PC-9 (cell line): ENCODE measurements at regions not wholly inside any gene's neighbourhood (a gene's known extent, or its start where the extent isn't known, plus 50 kb on each side); places are given as distances from the start of the nearest gene placed in this dataset.

Experiments
- BruUV-seq: library from RNA; stranded (reverse); fragments of 400-500 nt; replicated peaks from 2 replicates; lab custom pipeline; 2021; lab: Mats Ljungman, UMichigan
- CTCF ChIA-PET: fragments of 300-600 bp; sonication (Branson Sonifier 250); formaldehyde crosslinking; loops from one replicate; lab custom pipeline; 2022; ENCODE audit warnings: antibody characterized with exemption; lab: Charles Lee
- POLR2A ChIA-PET: fragments of 300-600 bp; sonication (Branson Sonifier 250); formaldehyde crosslinking; loops from one replicate; lab custom pipeline; 2022; ENCODE audit warnings: antibody characterized with exemption; ENCODE audit not compliant: unreplicated experiment; lab: Charles Lee
- DNase-seq, 2 experiments: peaks; one replicate each; pipeline versions ENCODE4 v3.0.0 to v3.0.0-alpha.2; 2015 to 2022; ENCODE audit warnings: mixed read lengths in 1 of 2
- H2AFZ ChIP-seq: fragments of 200-600 bp; sonication (generic); 2 replicates; pipeline ENCODE4 v1.8.1; 2017; ENCODE audit warnings: antibody characterized with exemption
- H3F3A ChIP-seq: fragments of 200-600 bp; sonication (generic); 2 replicates; pipeline ENCODE4 v1.8.1; 2017; ENCODE audit warnings: antibody characterized with exemption, mild to moderate bottlenecking, low read depth; ENCODE audit not compliant: insufficient read depth
- H3K27ac ChIP-seq: fragments of 200-600 bp; sonication (generic); 2 replicates; pipeline ENCODE4 v1.6.1; 2016; ENCODE audit warnings: mixed run types
- H3K27me3 ChIP-seq: fragments of 200-600 bp; sonication (generic); 2 replicates; pipeline ENCODE4 v1.6.1; 2016; ENCODE audit warnings: low read depth, mixed run types; ENCODE audit not compliant: insufficient read depth
- H3K36me3 ChIP-seq: fragments of 200-600 bp; sonication (generic); 2 replicates; pipeline ENCODE4 v1.6.1; 2016; ENCODE audit warnings: low read depth, mixed run types
- H3K4me1 ChIP-seq: fragments of 200-600 bp; sonication (generic); replicated peaks from 2 replicates; pipeline ENCODE4 v1.6.1; 2016; ENCODE audit warnings: mixed run types; ENCODE audit not compliant: insufficient read depth
- H3K4me2 ChIP-seq: fragments of 200-600 bp; sonication (generic); 2 replicates; pipeline ENCODE4 v1.6.1; 2017; ENCODE audit warnings: mixed run types
- H3K4me3 ChIP-seq: fragments of 200-600 bp; sonication (generic); 2 replicates; pipeline ENCODE4 v1.6.1; 2016; ENCODE audit warnings: mixed run types
- H3K79me2 ChIP-seq: fragments of 200-600 bp; sonication (generic); 2 replicates; pipeline ENCODE4 v1.6.1; 2017; ENCODE audit warnings: low read depth, mixed run types
- H3K9me2 ChIP-seq: fragments of 200-600 bp; sonication (generic); 2 replicates; pipeline ENCODE4 v1.8.1; 2017; ENCODE audit warnings: mild to moderate bottlenecking; ENCODE audit not compliant: insufficient read depth
- H3K9me3 ChIP-seq: fragments of 200-600 bp; sonication (generic); 2 replicates; pipeline ENCODE4 v1.8.1; 2016; ENCODE audit warnings: low read depth; ENCODE audit not compliant: insufficient read depth
- H4K20me1 ChIP-seq: fragments of 200-600 bp; sonication (generic); 2 replicates; pipeline ENCODE4 v1.8.1; 2017; ENCODE audit not compliant: insufficient read depth
- EZH2 ChIP-seq: fragments of 200-600 bp; sonication (generic); IDR thresholded peaks from 2 replicates; pipeline ENCODE4 v1.8.0; 2017; ENCODE audit warnings: antibody characterized with exemption, low read depth
- intact Hi-C: fragments of 100-400 bp; cut with micrococcal nuclease; formaldehyde crosslinking; loops from one replicate; pipeline ENCODE4 v1.10.0; 2022; ENCODE audit not compliant: unreplicated experiment
- TF ChIP-seq, protein P1 (sequence below): fragments of 200-600 bp; sonication (generic); conservative IDR thresholded peaks from 2 replicates; pipeline ENCODE4 v1.6.1; 2017; ENCODE audit warnings: mixed run types, antibody characterized with exemption, mild to moderate bottlenecking, moderate library complexity

DNA sequence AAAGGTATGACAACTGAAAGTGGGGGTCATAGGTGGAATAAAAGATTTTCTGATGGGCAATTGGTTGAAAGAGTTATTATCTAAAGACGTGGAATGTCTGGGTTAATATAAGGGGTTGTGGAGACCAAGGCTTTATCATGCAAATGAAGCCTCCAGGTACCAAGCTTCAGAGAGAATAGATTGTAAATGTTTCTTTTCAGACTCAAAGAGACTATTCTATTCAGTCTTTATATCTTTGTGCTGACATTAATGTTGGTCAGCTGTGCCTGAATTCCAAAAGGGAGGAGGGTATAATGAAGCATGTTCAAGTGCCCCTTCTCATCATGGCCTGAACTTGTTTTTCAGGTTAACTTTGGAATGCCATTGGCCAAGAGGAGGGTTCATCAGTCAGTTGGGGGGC is 145.3 kb downstream of the SETD4 start:
- Histone ChIP-seq H3K9me2 (no peaks in the 10 kb centered on the region), H3K9me3 (no peaks in the 10 kb centered on the region), H3K4me2 (no peak overlapping the region), H2AFZ (no peak overlapping the region), H3F3A (no peaks in the 10 kb centered on the region), H3K79me2 (no peaks in the 10 kb centered on the region), H3K36me3 (no peaks in the 10 kb centered on the region), H3K4me3 (no peak overlapping the region), H3K27ac (no peak overlapping the region), H3K27me3 (no peaks in the 10 kb centered on the region), H4K20me1 (no peaks in the 10 kb centered on the region), H3K4me1 (no peaks in the 10 kb centered on the region)
- no peak for DNase-seq
- no peak for TF ChIP-seq EZH2
- TF ChIP-seq, protein P1, sequence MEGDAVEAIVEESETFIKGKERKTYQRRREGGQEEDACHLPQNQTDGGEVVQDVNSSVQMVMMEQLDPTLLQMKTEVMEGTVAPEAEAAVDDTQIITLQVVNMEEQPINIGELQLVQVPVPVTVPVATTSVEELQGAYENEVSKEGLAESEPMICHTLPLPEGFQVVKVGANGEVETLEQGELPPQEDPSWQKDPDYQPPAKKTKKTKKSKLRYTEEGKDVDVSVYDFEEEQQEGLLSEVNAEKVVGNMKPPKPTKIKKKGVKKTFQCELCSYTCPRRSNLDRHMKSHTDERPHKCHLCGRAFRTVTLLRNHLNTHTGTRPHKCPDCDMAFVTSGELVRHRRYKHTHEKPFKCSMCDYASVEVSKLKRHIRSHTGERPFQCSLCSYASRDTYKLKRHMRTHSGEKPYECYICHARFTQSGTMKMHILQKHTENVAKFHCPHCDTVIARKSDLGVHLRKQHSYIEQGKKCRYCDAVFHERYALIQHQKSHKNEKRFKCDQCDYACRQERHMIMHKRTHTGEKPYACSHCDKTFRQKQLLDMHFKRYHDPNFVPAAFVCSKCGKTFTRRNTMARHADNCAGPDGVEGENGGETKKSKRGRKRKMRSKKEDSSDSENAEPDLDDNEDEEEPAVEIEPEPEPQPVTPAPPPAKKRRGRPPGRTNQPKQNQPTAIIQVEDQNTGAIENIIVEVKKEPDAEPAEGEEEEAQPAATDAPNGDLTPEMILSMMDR = no peak
- BruUV-seq = no TSS peak
- ChIA-PET CTCF (no interaction called here), POLR2A (no interaction called here)
- intact Hi-C loops = no loop called here

DNA sequence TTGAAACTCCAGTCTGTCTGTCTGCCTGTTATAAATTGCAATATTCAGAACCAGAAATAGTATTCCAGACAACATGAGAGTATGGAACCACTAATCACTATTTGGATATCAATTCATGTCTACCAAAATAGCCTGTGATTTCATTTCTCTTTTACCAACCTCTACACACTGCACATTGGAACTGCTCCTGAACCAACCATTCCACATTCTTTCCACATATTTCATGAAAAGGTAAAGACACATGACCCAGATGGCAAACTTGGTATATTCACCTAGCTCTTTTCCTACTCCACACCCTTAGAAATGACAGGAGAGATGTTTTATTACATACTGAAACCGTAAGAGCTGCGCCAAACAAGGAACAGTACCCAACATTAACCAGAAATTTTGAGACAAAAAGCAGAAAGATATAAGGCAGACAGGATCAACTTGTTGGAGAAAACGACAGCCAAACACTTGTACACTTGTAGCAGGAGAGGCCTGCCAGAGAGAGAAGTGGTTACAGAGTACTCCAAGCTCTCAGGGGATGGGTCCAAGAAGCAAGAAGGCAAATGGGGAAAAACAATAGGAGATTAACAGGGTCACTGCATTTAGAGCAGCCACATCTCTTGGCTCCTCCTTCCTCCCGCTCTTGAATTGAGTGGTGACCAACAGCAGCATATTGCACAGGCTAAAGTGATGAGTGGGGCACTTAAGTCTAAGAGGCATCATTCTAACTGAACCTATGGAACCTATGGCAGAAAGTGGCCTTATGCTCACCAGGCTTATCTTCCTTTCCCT is 148.7 kb downstream of the SETD4 start:
- no TSS peak for BruUV-seq
- H3K4me3 ChIP-seq = no peak overlapping the region
- intact Hi-C loops = no loop called here
- DNase-seq = peak in 1 of 2 experiments; percentile 38
- ChIA-PET POLR2A (no interaction called here), CTCF (no interaction called here)
- no peaks in the 10 kb centered on the region for H3K27me3 ChIP-seq
- H2AFZ ChIP-seq = no peak overlapping the region
- H3K79me2 ChIP-seq = no peaks in the 10 kb centered on the region
- no peaks in the 10 kb centered on the region for H3F3A ChIP-seq
- H3K36me3 ChIP-seq = no peaks in the 10 kb centered on the region
- no peak overlapping the region for H3K4me2 ChIP-seq
- H3K9me3 ChIP-seq = no peaks in the 10 kb centered on the region
- no peaks in the 10 kb centered on the region for H4K20me1 ChIP-seq
- TF ChIP-seq EZH2 = no peak
- TF ChIP-seq, protein P1 = no peak
- no peaks in the 10 kb centered on the region for H3K4me1 ChIP-seq
- H3K9me2 ChIP-seq = no peaks in the 10 kb centered on the region
- H3K27ac ChIP-seq = no peak overlapping the region

DNA sequence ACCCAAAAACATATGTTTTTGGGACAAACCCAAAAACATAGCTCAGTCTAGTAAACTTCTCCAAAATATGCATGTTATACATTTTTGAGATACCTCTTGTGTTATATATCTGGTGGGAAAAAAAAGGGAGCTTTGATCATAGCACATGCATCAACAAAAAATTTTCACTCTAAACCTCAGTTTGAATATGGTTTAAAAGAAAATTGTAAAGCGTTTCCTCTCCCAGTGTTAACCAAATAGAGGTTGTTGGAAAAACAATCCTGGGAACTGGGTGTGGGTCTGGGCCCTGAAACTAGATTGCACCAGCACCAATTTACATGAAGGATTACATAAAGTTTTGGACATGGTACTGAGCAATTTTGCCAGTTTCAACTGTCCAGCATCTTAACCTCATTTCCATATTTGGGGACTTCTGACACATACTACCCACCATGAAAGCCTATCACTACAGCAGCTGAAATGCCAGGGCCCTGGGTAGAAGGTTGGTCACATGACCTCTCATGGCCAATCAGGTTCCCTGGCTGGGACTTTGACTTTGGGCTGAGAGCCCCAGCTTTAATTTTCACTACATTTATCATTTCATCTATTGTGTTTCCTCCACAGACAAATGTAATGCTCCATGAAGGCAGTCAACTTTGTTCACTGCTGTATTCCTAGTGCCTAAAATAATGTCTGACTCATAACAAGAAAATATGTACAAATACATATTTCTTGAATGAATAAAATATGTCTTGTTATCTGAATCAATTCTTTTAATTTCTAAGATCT is 150.7 kb downstream of the SETD4 start:
- H3F3A ChIP-seq = no peaks in the 10 kb centered on the region
- no peaks in the 10 kb centered on the region for H3K9me3 ChIP-seq
- no peaks in the 10 kb centered on the region for H3K36me3 ChIP-seq
- no peak for DNase-seq
- no peaks in the 10 kb centered on the region for H4K20me1 ChIP-seq
- no peaks in the 10 kb centered on the region for H3K27me3 ChIP-seq
- no TSS peak for BruUV-seq
- no peaks in the 10 kb centered on the region for H3K9me2 ChIP-seq
- no peak overlapping the region for H3K4me3 ChIP-seq
- POLR2A ChIA-PET = no interaction called here
- no peak overlapping the region for H3K27ac ChIP-seq
- TF ChIP-seq, protein P1 = no peak
- TF ChIP-seq EZH2 = no peak
- H3K4me1 ChIP-seq = no peaks in the 10 kb centered on the region
- intact Hi-C loops = no loop called here
- CTCF ChIA-PET = no interaction called here
- no peaks in the 10 kb centered on the region for H3K79me2 ChIP-seq
- H3K4me2 ChIP-seq = no peak overlapping the region
- H2AFZ ChIP-seq = no peak overlapping the region
